ENCODE measurements at regions not wholly inside any gene's neighbourhood (a gene's known extent, or its start where the extent isn't known, plus 50 kb on each side); places are given as distances from the start of the nearest gene placed in this dataset.

GRCh38 chr3:124320976-124321375, 329.1 kb upstream of the ROPN1 start:
- DNase-seq (ENCODE audit: extremely low spot score, unreplicated experiment) = no peak
- H3K4me1 Mint-ChIP-seq (ENCODE audit: unreplicated experiment) = no peaks in the 10 kb centered on the region

GRCh38 chr3:124322309-124322880, 330.5 kb upstream of the ROPN1 start:
- no peak overlapping the region for H3K4me3 Mint-ChIP-seq (ENCODE audit: unreplicated experiment)
- no peaks in the 10 kb centered on the region for H3K9me3 Mint-ChIP-seq (ENCODE audit: unreplicated experiment)
- DNase-seq (ENCODE audit: extremely low spot score, unreplicated experiment) = no peak
- no peak overlapping the region for H3K27ac Mint-ChIP-seq (ENCODE audit: unreplicated experiment)
- no peaks in the 10 kb centered on the region for H3K4me1 Mint-ChIP-seq (ENCODE audit: unreplicated experiment)
- no peak for TF ChIP-seq CTCF (IDR thresholded peaks at IDR 0.05)
- H3K36me3 Mint-ChIP-seq (ENCODE audit: unreplicated experiment) = no peaks in the 10 kb centered on the region
- H3K27me3 Mint-ChIP-seq (ENCODE audit: unreplicated experiment) = peaks cover 5% of the 10 kb centered on the region

More at GRCh38 chr3:124320976-124321375, 329.1 kb upstream of the ROPN1 start:
- H3K9me3 Mint-ChIP-seq (ENCODE audit: unreplicated experiment) = no peaks in the 10 kb centered on the region
- H3K27ac Mint-ChIP-seq (ENCODE audit: unreplicated experiment) = no peak overlapping the region
- peaks cover 5% of the 10 kb centered on the region for H3K27me3 Mint-ChIP-seq (ENCODE audit: unreplicated experiment)
- TF ChIP-seq CTCF (IDR thresholded peaks at IDR 0.05) = no peak
- H3K36me3 Mint-ChIP-seq (ENCODE audit: unreplicated experiment) = no peaks in the 10 kb centered on the region
- no peak overlapping the region for H3K4me3 Mint-ChIP-seq (ENCODE audit: unreplicated experiment)

DNA sequence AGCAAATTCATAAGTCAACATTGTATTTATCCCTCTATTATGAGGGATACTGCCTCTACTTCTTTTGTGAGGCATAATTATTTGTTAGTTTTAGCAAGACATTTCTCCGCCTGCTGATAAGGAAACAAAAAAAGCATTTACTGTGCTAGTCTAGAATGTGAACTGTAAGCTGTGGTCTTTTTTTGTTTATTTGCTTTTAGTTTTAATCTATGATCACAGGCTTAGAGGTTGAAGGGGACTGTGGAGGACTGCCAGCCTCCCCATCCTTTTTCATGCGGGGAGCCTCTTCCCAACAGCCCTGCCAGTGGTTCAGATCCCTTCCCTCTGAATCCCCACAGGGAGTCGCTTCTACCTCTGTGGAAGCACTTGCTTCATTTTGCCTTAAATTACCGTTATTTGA, 331.0 kb upstream of the ROPN1 start:
- Mint-ChIP-seq H3K36me3 (ENCODE audit: unreplicated experiment) (no peaks in the 10 kb centered on the region), H3K4me3 (ENCODE audit: unreplicated experiment) (no peak overlapping the region), H3K27ac (ENCODE audit: unreplicated experiment) (no peak overlapping the region), H3K27me3 (ENCODE audit: unreplicated experiment) (peaks cover 5% of the 10 kb centered on the region), H3K9me3 (ENCODE audit: unreplicated experiment) (no peaks in the 10 kb centered on the region), H3K4me1 (ENCODE audit: unreplicated experiment) (no peaks in the 10 kb centered on the region)
- no peak for TF ChIP-seq CTCF (IDR thresholded peaks at IDR 0.05)
- no peak for DNase-seq (ENCODE audit: extremely low spot score, unreplicated experiment)

GRCh38 chr3:124325248-124325647, 333.3 kb upstream of the ROPN1 start:
- Mint-ChIP-seq H3K36me3 (ENCODE audit: unreplicated experiment) (no peaks in the 10 kb centered on the region), H3K27me3 (ENCODE audit: unreplicated experiment) (peaks cover 5% of the 10 kb centered on the region), H3K4me1 (ENCODE audit: unreplicated experiment) (no peaks in the 10 kb centered on the region), H3K9me3 (ENCODE audit: unreplicated experiment) (no peaks in the 10 kb centered on the region), H3K4me3 (ENCODE audit: unreplicated experiment) (no peak overlapping the region), H3K27ac (ENCODE audit: unreplicated experiment) (no peak overlapping the region)
- DNase-seq (ENCODE audit: extremely low spot score, unreplicated experiment) = no peak
- TF ChIP-seq CTCF (IDR thresholded peaks at IDR 0.05) = no peak

- no peaks in the 10 kb centered on the region for H3K4me1 Mint-ChIP-seq (ENCODE audit: unreplicated experiment)
- TF ChIP-seq CTCF (IDR thresholded peaks at IDR 0.05) = no peak
- no peak for DNase-seq (ENCODE audit: extremely low spot score, unreplicated experiment)
- no peaks in the 10 kb centered on the region for H3K9me3 Mint-ChIP-seq (ENCODE audit: unreplicated experiment)
- H3K27ac Mint-ChIP-seq (ENCODE audit: unreplicated experiment) = no peak overlapping the region
- H3K36me3 Mint-ChIP-seq (ENCODE audit: unreplicated experiment) = no peaks in the 10 kb centered on the region
- H3K4me3 Mint-ChIP-seq (ENCODE audit: unreplicated experiment) = no peak overlapping the region
- H3K27me3 Mint-ChIP-seq (ENCODE audit: unreplicated experiment) = no peaks in the 10 kb centered on the region
These were observed 337.8 kb upstream of the ROPN1 start for GRCh38 chr3:124329723-124330122.

Data from osteocyte (in vitro differentiated cells).